Pancreas (tissue), 10 donors: ENCODE measurements at regions not wholly inside any gene's neighbourhood (a gene's known extent, or its start where the extent isn't known, plus 50 kb on each side); places are given as distances from the start of the nearest gene placed in this dataset.
"Not testable (repeated sequence)": the region's sequence is repeated elsewhere in the genome, so short reads cannot be mapped to it uniquely, and the experiment has no call there.

ENCODE experiments used
- ATAC-seq, 4 donors: fragments of 200-7000 bp; cut with Tn5 transposase; one replicate each; pipeline versions ENCODE4 v1.8.0 to v1.9.1; 2020; ENCODE audit warnings: mild to moderate bottlenecking in 4 of 4, moderate library complexity in 4 of 4
- DNase-seq, 6 donors: peaks; one replicate each; pipeline ENCODE4 v3.0.0-alpha.2; 2020
- FAIRE-seq: peaks from 2 replicates; lab custom pipeline; 2012; peaks lifted over from hg19 to GRCh38; lab: Jason Lieb, UNC
- H3K27ac ChIP-seq, 4 donors: fragments of 200-600 bp; sonication (generic); 1 replicate in 3 of 4; 2 replicates in 1 of 4; pipeline versions ENCODE4 v1.5.0 to v1.8.0; 2020
- H3K27me3 ChIP-seq, 4 donors: fragments of 200-600 bp; one replicate each; pipeline ENCODE4 v1.8.0; 2021
- H3K36me3 ChIP-seq, 3 donors: fragments of 200-600 bp; sonication (generic) in 1 of 3; one replicate each; pipeline versions ENCODE4 v1.5.0 to v1.8.0; 2020 to 2021
- H3K4me1 ChIP-seq, 3 donors: fragments of 200-600 bp; one replicate each; pipeline ENCODE4 v1.8.0; 2021
- H3K4me3 ChIP-seq, 4 donors: fragments of 200-600 bp; sonication (generic) in 2 of 4; one replicate each; pipeline versions ENCODE4 v1.5.0 to v1.8.0; 2020 to 2021
- H3K9me3 ChIP-seq, 4 donors: fragments of 200-600 bp; one replicate each; pipeline ENCODE4 v1.8.0; 2021
- WGBS, 2 donors: extraction: QIAGEN DNeasy Blood & Tissue Kit; methylation state at CpG; one replicate each; pipeline ENCODE4 v1.1.7; 2013; 5-methylcytosine and 5-hydroxymethylcytosine counted together
- intact Hi-C, 3 donors: fragments of 100-400 bp; cut with DNase I; formaldehyde crosslinking; loops; one replicate each; pipeline versions ENCODE4 v1.11.1 to v1.14.2; 2022
- TF ChIP-seq, protein P1 (sequence below), 4 donors: fragments of 200-600 bp; sonication (generic) in 3 of 4; IDR thresholded peaks; one replicate each; pipeline versions ENCODE4 v1.5.0 to v1.8.0; 2021; ENCODE audit warnings: antibody characterized with exemption in 4 of 4
- donor health status: healthy with polysubstance abuse.
- donor health status: DM: no; HTN: no; CAD: no; lungs with moderate emphysema.
- donor health status: DM: no; HTN: no; CAD: no.
- donor health status: control.
- donor health status: control.
- donor health status: Bipolar disorder and iron deficiency.
- donor health status: DM: yes; HTN: yes; CAD: no.
- donor health status: DM: no; HTN: no; CAD: no.
- donor health status: DM: no; HTN: no; CAD: no.
- donor health status: DM: yes; HTN: yes; CAD: no.

GRCh38 chr14:78010688-78011087, 159.5 kb upstream of the NRXN3 start:
- intact Hi-C loops, result no loop called here
- no peaks in the 10 kb centered on the region for H3K36me3 ChIP-seq
- H3K27me3 ChIP-seq, result no peaks in the 10 kb centered on the region
- H3K27ac ChIP-seq, result no peak overlapping the region
- WGBS, 2 donors, result 57 to 61% methylated on average over 4 of the region's 4 CpGs
- H3K4me1 ChIP-seq, result no peaks in the 10 kb centered on the region
- ATAC-seq (no peak), DNase-seq (no peak), FAIRE-seq (no peak)
- H3K9me3 ChIP-seq, result no peaks in the 10 kb centered on the region
- TF ChIP-seq, protein P1, sequence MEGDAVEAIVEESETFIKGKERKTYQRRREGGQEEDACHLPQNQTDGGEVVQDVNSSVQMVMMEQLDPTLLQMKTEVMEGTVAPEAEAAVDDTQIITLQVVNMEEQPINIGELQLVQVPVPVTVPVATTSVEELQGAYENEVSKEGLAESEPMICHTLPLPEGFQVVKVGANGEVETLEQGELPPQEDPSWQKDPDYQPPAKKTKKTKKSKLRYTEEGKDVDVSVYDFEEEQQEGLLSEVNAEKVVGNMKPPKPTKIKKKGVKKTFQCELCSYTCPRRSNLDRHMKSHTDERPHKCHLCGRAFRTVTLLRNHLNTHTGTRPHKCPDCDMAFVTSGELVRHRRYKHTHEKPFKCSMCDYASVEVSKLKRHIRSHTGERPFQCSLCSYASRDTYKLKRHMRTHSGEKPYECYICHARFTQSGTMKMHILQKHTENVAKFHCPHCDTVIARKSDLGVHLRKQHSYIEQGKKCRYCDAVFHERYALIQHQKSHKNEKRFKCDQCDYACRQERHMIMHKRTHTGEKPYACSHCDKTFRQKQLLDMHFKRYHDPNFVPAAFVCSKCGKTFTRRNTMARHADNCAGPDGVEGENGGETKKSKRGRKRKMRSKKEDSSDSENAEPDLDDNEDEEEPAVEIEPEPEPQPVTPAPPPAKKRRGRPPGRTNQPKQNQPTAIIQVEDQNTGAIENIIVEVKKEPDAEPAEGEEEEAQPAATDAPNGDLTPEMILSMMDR (IDR thresholded peaks at IDR 0.05), result no peak
- H3K4me3 ChIP-seq, result no peak overlapping the region

GRCh38 chr14:78013911-78014310, 156.3 kb upstream of the NRXN3 start:
- WGBS, 2 donors, result 88 to 96% methylated on average over 16 to 22 of the region's 22 CpGs
- intact Hi-C loops, ATAC-seq, DNase-seq, H3K27me3 ChIP-seq, H3K4me1 ChIP-seq, FAIRE-seq, H3K9me3 ChIP-seq, H3K27ac ChIP-seq, H3K36me3 ChIP-seq, H3K4me3 ChIP-seq: not testable (repeated sequence)

DNA sequence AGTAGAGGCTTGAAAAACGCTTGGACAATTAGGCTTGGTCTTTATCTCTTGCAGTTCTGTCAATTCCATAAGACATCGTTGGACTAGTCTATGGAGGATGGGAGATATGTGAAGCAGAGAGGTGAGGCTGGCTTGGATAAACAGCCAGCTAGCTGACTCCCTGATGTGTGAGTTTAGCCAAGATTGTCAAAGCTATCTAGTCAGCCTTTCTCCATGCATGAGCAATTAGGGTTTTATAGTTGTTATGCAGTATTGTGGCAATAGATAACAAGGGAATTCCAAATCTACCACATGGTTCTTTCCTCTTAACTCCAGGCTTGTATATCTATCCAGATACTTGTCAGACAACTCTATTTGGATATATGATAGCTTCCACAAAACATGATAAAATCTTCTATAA, 153.6 kb upstream of the NRXN3 start:
- Histone ChIP-seq H3K9me3 (no peaks in the 10 kb centered on the region), H3K27me3 (no peaks in the 10 kb centered on the region), H3K36me3 (no peaks in the 10 kb centered on the region), H3K4me1 (no peaks in the 10 kb centered on the region), H3K27ac (no peak overlapping the region), H3K4me3 (no peak overlapping the region)
- intact Hi-C loops, result no loop called here
- DNase-seq (no peak), FAIRE-seq (no peak), ATAC-seq (no peak)
- WGBS, 2 donors, result 43 to 51% methylated on average over 2 of the region's 2 CpGs
- TF ChIP-seq, protein P1 (IDR thresholded peaks at IDR 0.05), result no peak

DNA sequence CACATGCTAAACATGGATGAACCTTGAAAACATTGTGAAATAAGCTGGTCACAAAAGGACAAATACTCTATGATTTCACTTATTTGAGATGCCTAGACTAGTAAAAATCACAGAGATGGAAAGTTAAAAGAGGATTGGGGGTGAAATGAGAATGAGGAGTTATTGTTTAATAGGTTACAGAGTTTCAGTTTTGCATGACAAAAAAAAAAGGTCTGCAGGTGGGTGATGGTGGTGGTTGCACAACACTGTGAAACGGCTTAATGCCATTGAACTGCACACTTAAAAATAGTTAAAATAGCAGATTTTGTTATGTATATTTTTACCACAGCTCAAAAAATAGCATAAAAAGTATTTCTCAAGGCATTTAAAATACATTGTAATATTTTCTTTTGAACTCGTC, 151.9 kb upstream of the NRXN3 start:
- no peak for DNase-seq
- 28 to 41% methylated on average over 2 of the region's 2 CpGs for WGBS, 2 donors
- no peaks in the 10 kb centered on the region for H3K9me3 ChIP-seq
- no peak overlapping the region for H3K4me3 ChIP-seq
- TF ChIP-seq, protein P1 (IDR thresholded peaks at IDR 0.05), result no peak
- ATAC-seq, result no peak
- H3K27ac ChIP-seq, result no peak overlapping the region
- H3K36me3 ChIP-seq, result no peaks in the 10 kb centered on the region
- intact Hi-C loops, result no loop called here
- no peak for FAIRE-seq
- H3K27me3 ChIP-seq, result no peaks in the 10 kb centered on the region
- H3K4me1 ChIP-seq, result no peaks in the 10 kb centered on the region

DNA sequence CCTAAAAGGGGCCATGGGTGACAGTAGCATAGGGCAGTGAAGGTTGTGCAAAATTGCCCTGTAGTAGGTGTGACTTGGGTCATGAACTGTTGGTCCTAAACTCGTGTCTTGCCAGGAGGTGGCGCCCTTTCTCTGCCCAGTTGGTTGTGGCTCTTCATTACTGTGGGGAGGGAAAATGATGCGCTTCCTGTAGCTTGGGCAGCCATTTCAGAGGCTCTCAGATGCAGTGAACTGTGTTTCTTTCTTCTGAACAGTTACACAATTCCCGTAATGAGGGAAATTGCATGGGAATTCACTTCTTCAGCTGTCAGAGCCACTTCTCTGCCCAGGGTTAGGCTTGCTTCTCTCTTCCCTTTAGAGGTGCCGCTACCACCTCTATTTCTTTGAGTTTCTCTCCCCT, 148.1 kb upstream of the NRXN3 start:
- WGBS, 2 donors, result 41 to 48% methylated on average over 5 of the region's 5 CpGs
- Histone ChIP-seq H3K27me3 (no peaks in the 10 kb centered on the region), H3K4me3 (no peak overlapping the region), H3K4me1 (no peaks in the 10 kb centered on the region), H3K27ac (no peak overlapping the region), H3K36me3 (no peaks in the 10 kb centered on the region), H3K9me3 (no peaks in the 10 kb centered on the region)
- DNase-seq (peak in 5 of 6 donors; percentile 17 to 83 (median 57)), FAIRE-seq (no peak), ATAC-seq (peak in 3 of 4 donors; percentile 55 to 81 (median 62))
- TF ChIP-seq, protein P1 (IDR thresholded peaks at IDR 0.05), result peak in 3 of 4 donors; percentile 14 to 48 (median 28)
- intact Hi-C loops, result no loop called here
